ENCODE measurements at regions not wholly inside any gene's neighbourhood (a gene's known extent, or its start where the extent isn't known, plus 50 kb on each side); places are given as distances from the start of the nearest gene placed in this dataset.

GRCh38 chr1:18020021-18020817, 87.4 kb upstream of the IGSF21 start:
- ChIA-PET POLR2A (no interaction called here), CTCF (no interaction called here)
- ATAC-seq (replicated peaks in 1 of 4) (no peak), DNase-seq (no peak)
- WGBS (ENCODE audit: insufficient coverage) = 36% methylated on average over 3 of the region's 7 CpGs
- no peak overlapping the region for H3K27ac ChIP-seq (ENCODE audit: low read length)
- H3K4me3 ChIP-seq (ENCODE audit: control insufficient read depth in 1 of 2, extremely low read depth in 1 of 2, low read length in 1 of 2) = no peak overlapping the region
- no peaks in the 10 kb centered on the region for H3K36me3 ChIP-seq (ENCODE audit: control insufficient read depth in 2 of 2, extremely low read depth in 1 of 2, insufficient read depth in 1 of 2, low read length in 1 of 2)
- Mint-ChIP-seq H3K27me3 (peaks cover 24 to 25% of the 10 kb centered on the region in 2 donors), H3K36me3 (no peaks in the 10 kb centered on the region), H3K27ac (no peak overlapping the region), H3K9me3 (peaks cover 0 to 4% (median 0%) of the 10 kb centered on the region in 3 donors), H3K4me1 (no peaks in the 10 kb centered on the region), H3K4me3 (no peak overlapping the region)
- no peaks in the 10 kb centered on the region for H3K9me3 ChIP-seq
- H3K27me3 ChIP-seq (replicated peaks in 1 of 2; ENCODE audit: control insufficient read depth in 2 of 2, extremely low read depth in 1 of 2, insufficient read depth in 2 of 2, low read length in 1 of 2) = peaks cover 0 to 30% of the 10 kb centered on the region in 2 experiments
- H3K4me1 ChIP-seq (ENCODE audit: control insufficient read depth in 1 of 2, extremely low read depth in 1 of 2, insufficient read depth in 2 of 2, low read length in 2 of 2) = no peaks in the 10 kb centered on the region

DNA sequence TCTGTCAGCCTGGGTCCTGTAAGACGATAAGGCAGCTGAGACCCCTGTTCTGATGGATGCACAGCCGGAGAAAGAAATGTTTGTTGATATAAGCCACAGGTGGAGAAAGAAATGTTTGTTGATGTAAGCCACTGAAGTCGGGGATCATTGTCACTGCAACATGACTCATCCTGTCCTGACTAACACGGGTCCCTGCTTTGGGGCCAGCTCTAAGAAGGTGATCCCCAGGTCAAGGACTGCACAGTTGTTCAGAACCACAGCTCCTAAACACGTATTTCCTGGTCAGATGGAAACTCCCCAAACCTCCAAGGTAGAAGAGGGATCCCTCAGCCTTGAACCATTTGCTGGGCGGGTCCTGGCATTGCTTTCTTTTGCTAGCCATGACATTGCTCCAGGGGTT, 86.4 kb upstream of the IGSF21 start:
- no peak for DNase-seq
- H3K36me3 Mint-ChIP-seq = no peaks in the 10 kb centered on the region
- no peak overlapping the region for H3K27ac Mint-ChIP-seq
- peaks cover 0 to 4% (median 0%) of the 10 kb centered on the region in 3 donors for H3K9me3 Mint-ChIP-seq
- peaks cover 0 to 23% of the 10 kb centered on the region in 2 experiments for H3K27me3 ChIP-seq (replicated peaks in 1 of 2; ENCODE audit: control insufficient read depth in 2 of 2, extremely low read depth in 1 of 2, insufficient read depth in 2 of 2, low read length in 1 of 2)
- H3K27me3 Mint-ChIP-seq = peaks cover 21% of the 10 kb centered on the region in 2 donors
- ChIA-PET CTCF (no interaction called here), POLR2A (no interaction called here)
- no peak overlapping the region for H3K27ac ChIP-seq (ENCODE audit: low read length)
- H3K36me3 ChIP-seq (ENCODE audit: control insufficient read depth in 2 of 2, extremely low read depth in 1 of 2, insufficient read depth in 1 of 2, low read length in 1 of 2) = no peaks in the 10 kb centered on the region
- no peak for ATAC-seq (replicated peaks in 1 of 4)
- no peak overlapping the region for H3K4me3 ChIP-seq (ENCODE audit: control insufficient read depth in 1 of 2, extremely low read depth in 1 of 2, low read length in 1 of 2)
- H3K4me3 Mint-ChIP-seq = no peak overlapping the region
- no peaks in the 10 kb centered on the region for H3K9me3 ChIP-seq
- WGBS (ENCODE audit: insufficient coverage) = 66% methylated on average over 4 of the region's 6 CpGs
- no peaks in the 10 kb centered on the region for H3K4me1 ChIP-seq (ENCODE audit: control insufficient read depth in 1 of 2, extremely low read depth in 1 of 2, insufficient read depth in 2 of 2, low read length in 2 of 2)
- no peaks in the 10 kb centered on the region for H3K4me1 Mint-ChIP-seq

- Histone ChIP-seq H3K27me3 (replicated peaks in 1 of 2; ENCODE audit: control insufficient read depth in 2 of 2, extremely low read depth in 1 of 2, insufficient read depth in 2 of 2, low read length in 1 of 2) (peaks cover 0 to 28% of the 10 kb centered on the region in 2 experiments), H3K27ac (ENCODE audit: low read length) (no peak overlapping the region), H3K36me3 (ENCODE audit: control insufficient read depth in 2 of 2, extremely low read depth in 1 of 2, insufficient read depth in 1 of 2, low read length in 1 of 2) (no peaks in the 10 kb centered on the region), H3K4me1 (ENCODE audit: control insufficient read depth in 1 of 2, extremely low read depth in 1 of 2, insufficient read depth in 2 of 2, low read length in 2 of 2) (no peaks in the 10 kb centered on the region), H3K9me3 (no peaks in the 10 kb centered on the region), H3K4me3 (ENCODE audit: control insufficient read depth in 1 of 2, extremely low read depth in 1 of 2, low read length in 1 of 2) (no peak overlapping the region)
- Mint-ChIP-seq H3K9me3 (no peaks in the 10 kb centered on the region), H3K36me3 (no peaks in the 10 kb centered on the region), H3K27me3 (peaks cover 17 to 37% of the 10 kb centered on the region in 2 donors), H3K27ac (no peak overlapping the region), H3K4me3 (no peak overlapping the region), H3K4me1 (peaks cover under 1 to 1% (median 1%) of the 10 kb centered on the region in 3 donors)
- CTCF ChIA-PET = no interaction called here
- POLR2A ChIA-PET = no interaction called here
- no peak for DNase-seq
- no peak for ATAC-seq (replicated peaks in 1 of 4)
- 56% methylated on average over 3 of the region's 13 CpGs for WGBS (ENCODE audit: insufficient coverage)
Measured at GRCh38 chr1:18032172-18032859, 75.3 kb upstream of the IGSF21 start.

DNA sequence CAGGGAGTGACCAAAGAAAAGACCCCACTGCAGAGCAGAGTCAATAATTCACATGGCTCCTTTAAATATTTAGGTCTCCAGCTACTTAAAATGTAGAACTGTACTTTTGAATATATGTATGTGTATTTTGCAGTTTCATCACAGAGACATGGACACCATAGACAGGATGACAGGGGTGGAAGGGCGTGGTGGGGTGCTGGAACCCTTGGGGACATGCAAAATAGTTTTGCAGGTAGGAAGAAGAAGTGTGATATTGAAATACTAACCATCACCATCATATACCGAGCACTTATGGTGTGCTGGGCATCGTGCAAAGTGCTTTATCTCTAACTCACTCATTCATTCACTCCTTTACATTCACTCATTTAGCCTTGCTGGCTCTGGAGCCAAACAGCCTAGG, 72.5 kb upstream of the IGSF21 start:
- Mint-ChIP-seq H3K4me3 (no peak overlapping the region), H3K27me3 (peaks cover 10 to 28% of the 10 kb centered on the region in 2 donors), H3K36me3 (no peaks in the 10 kb centered on the region), H3K9me3 (no peaks in the 10 kb centered on the region), H3K27ac (no peak overlapping the region), H3K4me1 (peaks cover 10 to 13% (median 10%) of the 10 kb centered on the region in 3 donors)
- 100% methylated on average over 1 of the region's 3 CpGs for WGBS (ENCODE audit: insufficient coverage)
- no peaks in the 10 kb centered on the region for H3K36me3 ChIP-seq (ENCODE audit: control insufficient read depth in 2 of 2, extremely low read depth in 1 of 2, insufficient read depth in 1 of 2, low read length in 1 of 2)
- H3K4me3 ChIP-seq (ENCODE audit: control insufficient read depth in 1 of 2, extremely low read depth in 1 of 2, low read length in 1 of 2) = no peak overlapping the region
- no peak for DNase-seq
- POLR2A ChIA-PET = no interaction called here
- H3K27ac ChIP-seq (ENCODE audit: low read length) = no peak overlapping the region
- CTCF ChIA-PET = no interaction called here
- no peaks in the 10 kb centered on the region for H3K9me3 ChIP-seq
- peaks cover 0 to 18% of the 10 kb centered on the region in 2 experiments for H3K27me3 ChIP-seq (replicated peaks in 1 of 2; ENCODE audit: control insufficient read depth in 2 of 2, extremely low read depth in 1 of 2, insufficient read depth in 2 of 2, low read length in 1 of 2)
- no peaks in the 10 kb centered on the region for H3K4me1 ChIP-seq (ENCODE audit: control insufficient read depth in 1 of 2, extremely low read depth in 1 of 2, insufficient read depth in 2 of 2, low read length in 2 of 2)
- ATAC-seq (replicated peaks in 1 of 4) = no peak

- H3K27me3 ChIP-seq (replicated peaks in 1 of 2; ENCODE audit: control insufficient read depth in 2 of 2, extremely low read depth in 1 of 2, insufficient read depth in 2 of 2, low read length in 1 of 2) = peaks cover 0 to 3% of the 10 kb centered on the region in 2 experiments
- DNase-seq (no peak), ATAC-seq (replicated peaks in 1 of 4) (no peak)
- Mint-ChIP-seq H3K27me3 (peaks cover 4 to 14% of the 10 kb centered on the region in 2 donors), H3K27ac (no peak overlapping the region), H3K9me3 (no peaks in the 10 kb centered on the region), H3K4me3 (no peak overlapping the region), H3K4me1 (peaks cover 10 to 13% (median 10%) of the 10 kb centered on the region in 3 donors), H3K36me3 (no peaks in the 10 kb centered on the region)
- H3K4me3 ChIP-seq (ENCODE audit: control insufficient read depth in 1 of 2, extremely low read depth in 1 of 2, low read length in 1 of 2) = no peak overlapping the region
- H3K9me3 ChIP-seq = no peaks in the 10 kb centered on the region
- H3K36me3 ChIP-seq (ENCODE audit: control insufficient read depth in 2 of 2, extremely low read depth in 1 of 2, insufficient read depth in 1 of 2, low read length in 1 of 2) = no peaks in the 10 kb centered on the region
- H3K4me1 ChIP-seq (ENCODE audit: control insufficient read depth in 1 of 2, extremely low read depth in 1 of 2, insufficient read depth in 2 of 2, low read length in 2 of 2) = no peaks in the 10 kb centered on the region
- POLR2A ChIA-PET = no interaction called here
- H3K27ac ChIP-seq (ENCODE audit: low read length) = no peak overlapping the region
- CTCF ChIA-PET = no interaction called here
- no CpG with 5 or more reads among the region's 1 CpG for WGBS (ENCODE audit: insufficient coverage)
Measured at GRCh38 chr1:18037651-18038050, 69.9 kb upstream of the IGSF21 start.

DNA sequence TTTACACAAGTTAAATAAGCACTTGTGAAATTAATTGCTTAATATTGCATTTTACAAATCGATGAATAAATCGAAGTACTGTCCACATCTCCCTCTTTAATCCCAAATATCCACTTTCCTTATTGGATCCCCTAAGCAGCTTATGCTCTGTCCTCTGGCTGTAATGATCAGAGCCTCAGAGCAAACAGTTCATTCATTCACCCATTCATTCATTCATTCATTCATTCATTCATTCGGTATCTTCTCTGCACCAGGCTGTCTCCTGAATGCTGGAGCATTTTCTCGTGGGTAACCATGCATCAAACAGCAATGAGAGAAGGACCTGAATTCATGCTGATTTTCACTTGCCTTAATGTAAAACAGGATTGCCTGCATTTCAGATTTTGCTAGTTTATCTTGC, 69.5 kb upstream of the IGSF21 start:
- H3K4me1 Mint-ChIP-seq = peaks cover 10 to 13% (median 10%) of the 10 kb centered on the region in 3 donors
- no peaks in the 10 kb centered on the region for H3K9me3 Mint-ChIP-seq
- Histone ChIP-seq H3K9me3 (no peaks in the 10 kb centered on the region), H3K36me3 (ENCODE audit: control insufficient read depth in 2 of 2, extremely low read depth in 1 of 2, insufficient read depth in 1 of 2, low read length in 1 of 2) (no peaks in the 10 kb centered on the region), H3K27ac (ENCODE audit: low read length) (no peak overlapping the region), H3K4me3 (ENCODE audit: control insufficient read depth in 1 of 2, extremely low read depth in 1 of 2, low read length in 1 of 2) (no peak overlapping the region), H3K27me3 (replicated peaks in 1 of 2; ENCODE audit: control insufficient read depth in 2 of 2, extremely low read depth in 1 of 2, insufficient read depth in 2 of 2, low read length in 1 of 2) (peaks cover 0 to 6% of the 10 kb centered on the region in 2 experiments), H3K4me1 (ENCODE audit: control insufficient read depth in 1 of 2, extremely low read depth in 1 of 2, insufficient read depth in 2 of 2, low read length in 2 of 2) (no peaks in the 10 kb centered on the region)
- no peak for ATAC-seq (replicated peaks in 1 of 4)
- peaks cover 4 to 10% of the 10 kb centered on the region in 2 donors for H3K27me3 Mint-ChIP-seq
- ChIA-PET POLR2A (no interaction called here), CTCF (no interaction called here)
- WGBS (ENCODE audit: insufficient coverage) = 75% methylated on average over 4 of the region's 4 CpGs
- H3K27ac Mint-ChIP-seq = no peak overlapping the region
- no peak overlapping the region for H3K4me3 Mint-ChIP-seq
- no peaks in the 10 kb centered on the region for H3K36me3 Mint-ChIP-seq
- no peak for DNase-seq

Data from T-cell (primary cell).